ENCODE measurements at regions not wholly inside any gene's neighbourhood (a gene's known extent, or its start where the extent isn't known, plus 50 kb on each side); places are given as distances from the start of the nearest gene placed in this dataset.

- Mint-ChIP-seq H3K4me3 (no peak overlapping the region), H3K27ac (no peak overlapping the region), H3K4me1 (ENCODE audit: low read depth) (no peaks in the 10 kb centered on the region), H3K36me3 (ENCODE audit: low read depth) (no peaks in the 10 kb centered on the region), H3K27me3 (peaks cover 2% of the 10 kb centered on the region), H3K9me3 (no peaks in the 10 kb centered on the region)
- intact Hi-C loops (cut with micrococcal nuclease): no loop called here
These were observed 1348.6 kb downstream of the ADGRL3 start for GRCh38 chr4:62548765-62549164.

- Mint-ChIP-seq H3K36me3 (ENCODE audit: low read depth) (no peaks in the 10 kb centered on the region), H3K9me3 (no peaks in the 10 kb centered on the region), H3K4me3 (no peak overlapping the region), H3K27ac (no peak overlapping the region), H3K4me1 (ENCODE audit: low read depth) (no peaks in the 10 kb centered on the region), H3K27me3 (peaks cover 2% of the 10 kb centered on the region)
- intact Hi-C loops (cut with micrococcal nuclease): no loop called here
These were observed 1348.0 kb downstream of the ADGRL3 start for GRCh38 chr4:62548108-62548524.

- Mint-ChIP-seq H3K27ac (no peak overlapping the region), H3K27me3 (peaks cover 2% of the 10 kb centered on the region)
These were observed 1344.3 kb downstream of the ADGRL3 start for GRCh38 chr4:62544428-62544827.

GRCh38 chr4:62543002-62543401 is 1342.9 kb downstream of the ADGRL3 start:
- no peaks in the 10 kb centered on the region for H3K36me3 Mint-ChIP-seq (ENCODE audit: low read depth)
- intact Hi-C loops (cut with micrococcal nuclease): no loop called here
- H3K4me1 Mint-ChIP-seq (ENCODE audit: low read depth): no peaks in the 10 kb centered on the region
- H3K27ac Mint-ChIP-seq: no peak overlapping the region
- peaks cover 22% of the 10 kb centered on the region for H3K9me3 Mint-ChIP-seq
- H3K27me3 Mint-ChIP-seq: peaks cover 2% of the 10 kb centered on the region
- no peak overlapping the region for H3K4me3 Mint-ChIP-seq

More at GRCh38 chr4:62544428-62544827, 1344.3 kb downstream of the ADGRL3 start:
- no peaks in the 10 kb centered on the region for H3K36me3 Mint-ChIP-seq (ENCODE audit: low read depth)
- H3K9me3 Mint-ChIP-seq: peaks cover 8% of the 10 kb centered on the region
- H3K4me1 Mint-ChIP-seq (ENCODE audit: low read depth): no peaks in the 10 kb centered on the region
- intact Hi-C loops (cut with micrococcal nuclease): no loop called here
- H3K4me3 Mint-ChIP-seq: no peak overlapping the region

- Mint-ChIP-seq H3K27me3 (no peaks in the 10 kb centered on the region), H3K4me1 (ENCODE audit: low read depth) (no peaks in the 10 kb centered on the region), H3K4me3 (no peak overlapping the region), H3K27ac (no peak overlapping the region), H3K9me3 (peaks cover 27% of the 10 kb centered on the region), H3K36me3 (ENCODE audit: low read depth) (no peaks in the 10 kb centered on the region)
- intact Hi-C loops (cut with micrococcal nuclease): no loop called here
These were observed 1333.4 kb downstream of the ADGRL3 start for GRCh38 chr4:62533573-62533972.

- intact Hi-C loops (cut with micrococcal nuclease): no loop called here
- Mint-ChIP-seq H3K9me3 (peaks cover 13% of the 10 kb centered on the region), H3K4me3 (no peak overlapping the region), H3K4me1 (ENCODE audit: low read depth) (no peaks in the 10 kb centered on the region), H3K27ac (no peak overlapping the region), H3K27me3 (no peaks in the 10 kb centered on the region), H3K36me3 (ENCODE audit: low read depth) (no peaks in the 10 kb centered on the region)
These were observed 1331.6 kb downstream of the ADGRL3 start for GRCh38 chr4:62531731-62532130.

- no peak overlapping the region for H3K4me3 Mint-ChIP-seq
These were observed 1331.1 kb downstream of the ADGRL3 start for GRCh38 chr4:62531264-62531663.

GRCh38 chr4:62528874-62529273 is 1328.7 kb downstream of the ADGRL3 start:
- peaks cover 32% of the 10 kb centered on the region for H3K9me3 Mint-ChIP-seq
- H3K4me1 Mint-ChIP-seq (ENCODE audit: low read depth): no peaks in the 10 kb centered on the region
- intact Hi-C loops (cut with micrococcal nuclease): no loop called here
- no peaks in the 10 kb centered on the region for H3K27me3 Mint-ChIP-seq
- no peaks in the 10 kb centered on the region for H3K36me3 Mint-ChIP-seq (ENCODE audit: low read depth)
- no peak overlapping the region for H3K4me3 Mint-ChIP-seq
- H3K27ac Mint-ChIP-seq: no peak overlapping the region

More at GRCh38 chr4:62531264-62531663, 1331.1 kb downstream of the ADGRL3 start:
- no peaks in the 10 kb centered on the region for H3K27me3 Mint-ChIP-seq
- no peak overlapping the region for H3K27ac Mint-ChIP-seq
- H3K9me3 Mint-ChIP-seq: peaks cover 18% of the 10 kb centered on the region
- no peaks in the 10 kb centered on the region for H3K36me3 Mint-ChIP-seq (ENCODE audit: low read depth)
- H3K4me1 Mint-ChIP-seq (ENCODE audit: low read depth): no peaks in the 10 kb centered on the region
- intact Hi-C loops (cut with micrococcal nuclease): no loop called here

GRCh38 chr4:62526671-62527070 is 1326.5 kb downstream of the ADGRL3 start:
- Mint-ChIP-seq H3K27ac (no peak overlapping the region), H3K36me3 (ENCODE audit: low read depth) (no peaks in the 10 kb centered on the region), H3K4me3 (no peak overlapping the region), H3K9me3 (peaks cover 36% of the 10 kb centered on the region), H3K4me1 (ENCODE audit: low read depth) (no peaks in the 10 kb centered on the region), H3K27me3 (no peaks in the 10 kb centered on the region)
- intact Hi-C loops (cut with micrococcal nuclease): no loop called here

- H3K4me3 Mint-ChIP-seq: no peak overlapping the region
- intact Hi-C loops (cut with micrococcal nuclease): no loop called here
- no peaks in the 10 kb centered on the region for H3K36me3 Mint-ChIP-seq (ENCODE audit: low read depth)
- H3K27ac Mint-ChIP-seq: no peak overlapping the region
- peaks cover 36% of the 10 kb centered on the region for H3K9me3 Mint-ChIP-seq
- no peaks in the 10 kb centered on the region for H3K4me1 Mint-ChIP-seq (ENCODE audit: low read depth)
- H3K27me3 Mint-ChIP-seq: no peaks in the 10 kb centered on the region
These were observed 1323.1 kb downstream of the ADGRL3 start for GRCh38 chr4:62523256-62523655.

- Mint-ChIP-seq H3K36me3 (ENCODE audit: low read depth) (no peaks in the 10 kb centered on the region), H3K9me3 (peaks cover 36% of the 10 kb centered on the region), H3K27me3 (no peaks in the 10 kb centered on the region), H3K4me3 (no peak overlapping the region), H3K27ac (no peak overlapping the region), H3K4me1 (ENCODE audit: low read depth) (no peaks in the 10 kb centered on the region)
- intact Hi-C loops (cut with micrococcal nuclease): no loop called here
These were observed 1322.1 kb downstream of the ADGRL3 start for GRCh38 chr4:62522273-62522672.

- no peaks in the 10 kb centered on the region for H3K27me3 Mint-ChIP-seq
- H3K36me3 Mint-ChIP-seq (ENCODE audit: low read depth): no peaks in the 10 kb centered on the region
- peaks cover 9% of the 10 kb centered on the region for H3K9me3 Mint-ChIP-seq
These were observed 1317.6 kb downstream of the ADGRL3 start for GRCh38 chr4:62517716-62518115.

GRCh38 chr4:62513306-62513705 is 1313.2 kb downstream of the ADGRL3 start:
- Mint-ChIP-seq H3K36me3 (ENCODE audit: low read depth) (no peaks in the 10 kb centered on the region), H3K4me1 (ENCODE audit: low read depth) (peaks cover 5% of the 10 kb centered on the region), H3K27ac (no peak overlapping the region), H3K27me3 (no peaks in the 10 kb centered on the region), H3K9me3 (peaks cover 23% of the 10 kb centered on the region), H3K4me3 (no peak overlapping the region)
- intact Hi-C loops (cut with micrococcal nuclease): no loop called here

More at GRCh38 chr4:62517716-62518115, 1317.6 kb downstream of the ADGRL3 start:
- H3K4me3 Mint-ChIP-seq: no peak overlapping the region
- H3K27ac Mint-ChIP-seq: no peak overlapping the region
- peaks cover 5% of the 10 kb centered on the region for H3K4me1 Mint-ChIP-seq (ENCODE audit: low read depth)
- intact Hi-C loops (cut with micrococcal nuclease): no loop called here

GRCh38 chr4:62512271-62512670 is 1312.1 kb downstream of the ADGRL3 start:
- intact Hi-C loops (cut with micrococcal nuclease): no loop called here
- Mint-ChIP-seq H3K9me3 (peaks cover 29% of the 10 kb centered on the region), H3K36me3 (ENCODE audit: low read depth) (no peaks in the 10 kb centered on the region), H3K27ac (no peak overlapping the region), H3K27me3 (no peaks in the 10 kb centered on the region), H3K4me3 (no peak overlapping the region), H3K4me1 (ENCODE audit: low read depth) (peaks cover 5% of the 10 kb centered on the region)

GRCh38 chr4:62510228-62510627 is 1310.1 kb downstream of the ADGRL3 start:
- H3K27me3 Mint-ChIP-seq: no peaks in the 10 kb centered on the region
- intact Hi-C loops (cut with micrococcal nuclease): no loop called here
- H3K27ac Mint-ChIP-seq: no peak overlapping the region
- peaks cover 32% of the 10 kb centered on the region for H3K9me3 Mint-ChIP-seq
- H3K4me1 Mint-ChIP-seq (ENCODE audit: low read depth): peaks cover 5% of the 10 kb centered on the region
- H3K4me3 Mint-ChIP-seq: no peak overlapping the region
- H3K36me3 Mint-ChIP-seq (ENCODE audit: low read depth): no peaks in the 10 kb centered on the region
